ENCODE measurements at regions not wholly inside any gene's neighbourhood (a gene's known extent, or its start where the extent isn't known, plus 50 kb on each side); places are given as distances from the start of the nearest gene placed in this dataset.
A peak's percentile ranks its signal among the peaks of the same experiment; 100 is the strongest.

DNA sequence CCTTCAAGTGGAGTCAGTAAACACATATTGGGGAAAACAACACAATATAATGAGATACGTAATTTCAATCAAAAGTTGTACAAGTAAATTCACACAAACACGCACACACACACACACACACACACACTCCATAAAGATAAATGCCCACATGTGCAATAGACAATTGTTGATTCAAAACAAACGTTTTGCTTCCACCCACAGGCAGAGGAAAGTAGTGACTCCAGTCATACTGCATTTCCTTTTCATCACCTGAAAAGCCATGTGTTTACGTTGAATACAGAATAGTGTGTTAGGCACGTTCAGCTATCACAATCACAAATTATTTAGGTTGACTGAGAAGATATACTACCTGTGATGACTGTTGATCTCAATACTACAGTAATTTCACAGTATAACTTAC is 443.8 kb upstream of the MANEA start:
- Histone ChIP-seq H3K4me3 (ENCODE audit: insufficient read depth in 1 of 2, low read depth in 1 of 2, low read length in 2 of 2) (no peak overlapping the region), H3K18ac (ENCODE audit: low read depth in 1 of 2, low read length in 2 of 2) (no peak overlapping the region), H3K27me3 (ENCODE audit: control insufficient read depth in 1 of 2, insufficient read depth in 1 of 2, low read length in 2 of 2) (no peaks in the 10 kb centered on the region), H4K8ac (ENCODE audit: low read length) (no peak overlapping the region), H4K91ac (ENCODE audit: low read length) (no peak overlapping the region), H3K9me3 (ENCODE audit: control insufficient read depth, low read length) (no peaks in the 10 kb centered on the region), H3K14ac (ENCODE audit: low read length in 2 of 2) (no peak overlapping the region), H3K4ac (ENCODE audit: low read depth in 1 of 2, low read length in 2 of 2) (no peak overlapping the region), H3K4me2 (ENCODE audit: low read length, poor library complexity, severe bottlenecking) (no peak overlapping the region), H3K79me1 (replicated peaks; ENCODE audit: low read length, poor library complexity, severe bottlenecking) (no peaks in the 10 kb centered on the region), H2AFZ (ENCODE audit: low read depth, low read length) (no peak overlapping the region), H2AK5ac (ENCODE audit: low read length, severe bottlenecking) (no peak overlapping the region), H3K9ac (ENCODE audit: low read length) (no peak overlapping the region), H2BK120ac (ENCODE audit: low read depth, low read length) (no peak overlapping the region), H3K4me1 (ENCODE audit: control insufficient read depth, insufficient read depth, low read depth, low read length) (no peaks in the 10 kb centered on the region), H2BK5ac (ENCODE audit: low read depth, low read length, poor library complexity, severe bottlenecking) (no peak overlapping the region), H2BK15ac (ENCODE audit: low read depth, poor library complexity, severe bottlenecking) (no peak overlapping the region), H3K36me3 (ENCODE audit: control insufficient read depth in 1 of 2, insufficient read depth in 2 of 2, low read depth in 1 of 2, low read length in 2 of 2) (no peaks in the 10 kb centered on the region), H2BK12ac (ENCODE audit: low read length in 2 of 2) (no peak overlapping the region), H3K23ac (ENCODE audit: low read length in 2 of 2) (no peak overlapping the region), H3K27ac (ENCODE audit: low read length, poor library complexity, severe bottlenecking) (no peak overlapping the region)
- peak; percentile 2 for DNase-seq
- WGBS = 96% methylated on average over 2 of the region's 5 CpGs

GRCh38 chr6:95135182-95135581 is 442.2 kb upstream of the MANEA start:
- Histone ChIP-seq H2AK5ac (ENCODE audit: low read length, severe bottlenecking) (no peak overlapping the region), H3K9me3 (ENCODE audit: control insufficient read depth, low read length) (no peaks in the 10 kb centered on the region), H2BK5ac (ENCODE audit: low read depth, low read length, poor library complexity, severe bottlenecking) (no peak overlapping the region), H3K36me3 (ENCODE audit: control insufficient read depth in 1 of 2, insufficient read depth in 2 of 2, low read depth in 1 of 2, low read length in 2 of 2) (no peaks in the 10 kb centered on the region), H3K4me2 (ENCODE audit: low read length, poor library complexity, severe bottlenecking) (no peak overlapping the region), H2BK12ac (ENCODE audit: low read length in 2 of 2) (no peak overlapping the region), H3K9ac (ENCODE audit: low read length) (no peak overlapping the region), H2AFZ (ENCODE audit: low read depth, low read length) (no peak overlapping the region), H3K4ac (ENCODE audit: low read depth in 1 of 2, low read length in 2 of 2) (no peak overlapping the region), H3K27ac (ENCODE audit: low read length, poor library complexity, severe bottlenecking) (no peak overlapping the region), H3K27me3 (ENCODE audit: control insufficient read depth in 1 of 2, insufficient read depth in 1 of 2, low read length in 2 of 2) (no peaks in the 10 kb centered on the region), H3K18ac (ENCODE audit: low read depth in 1 of 2, low read length in 2 of 2) (no peak overlapping the region), H3K14ac (ENCODE audit: low read length in 2 of 2) (no peak overlapping the region), H3K4me1 (ENCODE audit: control insufficient read depth, insufficient read depth, low read depth, low read length) (no peaks in the 10 kb centered on the region), H3K4me3 (ENCODE audit: insufficient read depth in 1 of 2, low read depth in 1 of 2, low read length in 2 of 2) (no peak overlapping the region), H2BK15ac (ENCODE audit: low read depth, poor library complexity, severe bottlenecking) (no peak overlapping the region), H2BK120ac (ENCODE audit: low read depth, low read length) (no peak overlapping the region), H3K23ac (ENCODE audit: low read length in 2 of 2) (no peak overlapping the region), H4K8ac (ENCODE audit: low read length) (no peak overlapping the region), H4K91ac (ENCODE audit: low read length) (no peak overlapping the region), H3K79me1 (replicated peaks; ENCODE audit: low read length, poor library complexity, severe bottlenecking) (no peaks in the 10 kb centered on the region)
- WGBS = no CpG with 5 or more reads among the region's 1 CpG
- no peak for DNase-seq

DNA sequence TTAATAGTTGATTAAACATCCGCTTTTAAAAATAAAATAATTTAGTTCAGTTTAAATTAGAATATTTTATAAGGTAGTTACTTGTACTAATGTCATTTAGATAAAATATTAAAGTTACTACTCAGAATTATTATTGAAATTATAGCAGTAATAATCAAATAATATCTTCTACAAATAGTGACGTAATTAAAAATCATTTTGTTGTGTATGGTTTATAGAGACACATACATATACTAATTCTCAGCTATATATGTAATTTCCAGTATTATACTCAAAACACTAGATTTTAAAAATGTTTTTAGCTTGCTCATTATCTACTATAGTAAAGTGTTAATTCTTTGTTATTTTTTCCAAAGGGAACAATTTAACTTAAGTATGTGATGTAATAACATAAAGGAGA is 435.2 kb upstream of the MANEA start:
- H4K91ac ChIP-seq (ENCODE audit: low read length) = no peak overlapping the region
- no peak overlapping the region for H2BK12ac ChIP-seq (ENCODE audit: low read length in 2 of 2)
- H3K4me2 ChIP-seq (ENCODE audit: low read length, poor library complexity, severe bottlenecking) = no peak overlapping the region
- no peak overlapping the region for H2BK5ac ChIP-seq (ENCODE audit: low read depth, low read length, poor library complexity, severe bottlenecking)
- H3K9me3 ChIP-seq (ENCODE audit: control insufficient read depth, low read length) = no peaks in the 10 kb centered on the region
- H3K4me3 ChIP-seq (ENCODE audit: insufficient read depth in 1 of 2, low read depth in 1 of 2, low read length in 2 of 2) = no peak overlapping the region
- H3K18ac ChIP-seq (ENCODE audit: low read depth in 1 of 2, low read length in 2 of 2) = no peak overlapping the region
- H2BK15ac ChIP-seq (ENCODE audit: low read depth, poor library complexity, severe bottlenecking) = no peak overlapping the region
- DNase-seq = no peak
- H3K36me3 ChIP-seq (ENCODE audit: control insufficient read depth in 1 of 2, insufficient read depth in 2 of 2, low read depth in 1 of 2, low read length in 2 of 2) = no peaks in the 10 kb centered on the region
- H3K14ac ChIP-seq (ENCODE audit: low read length in 2 of 2) = no peak overlapping the region
- H2AFZ ChIP-seq (ENCODE audit: low read depth, low read length) = no peak overlapping the region
- H3K4me1 ChIP-seq (ENCODE audit: control insufficient read depth, insufficient read depth, low read depth, low read length) = peaks cover 1% of the 10 kb centered on the region
- no peaks in the 10 kb centered on the region for H3K79me1 ChIP-seq (replicated peaks; ENCODE audit: low read length, poor library complexity, severe bottlenecking)
- H3K27me3 ChIP-seq (ENCODE audit: control insufficient read depth in 1 of 2, insufficient read depth in 1 of 2, low read length in 2 of 2) = no peaks in the 10 kb centered on the region
- no peak overlapping the region for H2AK5ac ChIP-seq (ENCODE audit: low read length, severe bottlenecking)
- no peak overlapping the region for H3K27ac ChIP-seq (ENCODE audit: low read length, poor library complexity, severe bottlenecking)
- no peak overlapping the region for H3K9ac ChIP-seq (ENCODE audit: low read length)
- H4K8ac ChIP-seq (ENCODE audit: low read length) = no peak overlapping the region
- no CpG with 5 or more reads among the region's 2 CpGs for WGBS
- H2BK120ac ChIP-seq (ENCODE audit: low read depth, low read length) = no peak overlapping the region
- H3K23ac ChIP-seq (ENCODE audit: low read length in 2 of 2) = no peak overlapping the region
- H3K4ac ChIP-seq (ENCODE audit: low read depth in 1 of 2, low read length in 2 of 2) = no peak overlapping the region

DNA sequence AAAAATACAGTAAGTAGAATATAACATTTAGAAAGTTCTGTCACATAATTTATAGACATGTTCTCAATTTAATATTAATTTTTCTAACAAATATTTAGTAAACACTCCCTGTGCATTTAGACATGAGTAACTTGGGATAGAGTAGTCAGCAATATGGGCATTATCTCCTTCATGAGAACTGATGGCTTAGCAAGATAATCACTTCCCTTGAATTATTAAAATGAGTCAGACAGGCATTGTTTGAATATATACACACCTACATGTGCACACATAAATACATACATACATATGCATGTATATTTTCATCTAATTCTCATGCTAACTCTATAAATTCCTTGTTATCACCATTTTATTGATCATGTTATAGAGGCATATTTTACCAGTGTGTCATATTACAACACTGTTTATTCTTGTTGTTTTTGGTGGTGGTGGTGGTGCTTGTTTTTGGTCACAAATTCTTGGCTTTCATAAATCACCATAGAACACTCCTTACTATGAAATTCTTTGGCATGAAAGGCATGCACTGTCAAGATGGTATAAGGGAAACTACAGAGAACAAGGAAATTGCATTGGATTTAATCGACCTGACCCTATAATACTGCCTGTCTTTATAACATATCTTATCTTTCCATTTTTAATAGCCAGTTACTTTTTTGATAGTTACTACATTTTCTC is 434.5 kb upstream of the MANEA start:
- no peak overlapping the region for H3K4ac ChIP-seq (ENCODE audit: low read depth in 1 of 2, low read length in 2 of 2)
- H3K9ac ChIP-seq (ENCODE audit: low read length) = no peak overlapping the region
- no peak overlapping the region for H2BK12ac ChIP-seq (ENCODE audit: low read length in 2 of 2)
- H3K36me3 ChIP-seq (ENCODE audit: control insufficient read depth in 1 of 2, insufficient read depth in 2 of 2, low read depth in 1 of 2, low read length in 2 of 2) = no peaks in the 10 kb centered on the region
- H3K9me3 ChIP-seq (ENCODE audit: control insufficient read depth, low read length) = no peaks in the 10 kb centered on the region
- H3K4me3 ChIP-seq (ENCODE audit: insufficient read depth in 1 of 2, low read depth in 1 of 2, low read length in 2 of 2) = no peak overlapping the region
- H2BK15ac ChIP-seq (ENCODE audit: low read depth, poor library complexity, severe bottlenecking) = no peak overlapping the region
- no peak overlapping the region for H4K91ac ChIP-seq (ENCODE audit: low read length)
- H3K23ac ChIP-seq (ENCODE audit: low read length in 2 of 2) = no peak overlapping the region
- no peak overlapping the region for H3K4me2 ChIP-seq (ENCODE audit: low read length, poor library complexity, severe bottlenecking)
- no peak overlapping the region for H3K18ac ChIP-seq (ENCODE audit: low read depth in 1 of 2, low read length in 2 of 2)
- no peaks in the 10 kb centered on the region for H3K79me1 ChIP-seq (replicated peaks; ENCODE audit: low read length, poor library complexity, severe bottlenecking)
- no peak overlapping the region for H3K27ac ChIP-seq (ENCODE audit: low read length, poor library complexity, severe bottlenecking)
- WGBS = no CpG with 5 or more reads among the region's 1 CpG
- H2AFZ ChIP-seq (ENCODE audit: low read depth, low read length) = no peak overlapping the region
- H2BK5ac ChIP-seq (ENCODE audit: low read depth, low read length, poor library complexity, severe bottlenecking) = no peak overlapping the region
- DNase-seq = no peak
- H3K14ac ChIP-seq (ENCODE audit: low read length in 2 of 2) = no peak overlapping the region
- H2BK120ac ChIP-seq (ENCODE audit: low read depth, low read length) = no peak overlapping the region
- no peaks in the 10 kb centered on the region for H3K27me3 ChIP-seq (ENCODE audit: control insufficient read depth in 1 of 2, insufficient read depth in 1 of 2, low read length in 2 of 2)
- no peak overlapping the region for H4K8ac ChIP-seq (ENCODE audit: low read length)
- peaks cover 1% of the 10 kb centered on the region for H3K4me1 ChIP-seq (ENCODE audit: control insufficient read depth, insufficient read depth, low read depth, low read length)
- no peak overlapping the region for H2AK5ac ChIP-seq (ENCODE audit: low read length, severe bottlenecking)

Data from mesenchymal stem cell (in vitro differentiated cells and primary cell).